NCI-H446 treated with DMSO at 0.1 percent for 48 hours (cell line): ENCODE measurements at regions not wholly inside any gene's neighbourhood (a gene's known extent, or its start where the extent isn't known, plus 50 kb on each side); places are given as distances from the start of the nearest gene placed in this dataset.

Source experiments
- DNase-seq: peaks from one replicate; lab custom pipeline; 2025; lab: John Stamatoyannopoulos, UW

DNA sequence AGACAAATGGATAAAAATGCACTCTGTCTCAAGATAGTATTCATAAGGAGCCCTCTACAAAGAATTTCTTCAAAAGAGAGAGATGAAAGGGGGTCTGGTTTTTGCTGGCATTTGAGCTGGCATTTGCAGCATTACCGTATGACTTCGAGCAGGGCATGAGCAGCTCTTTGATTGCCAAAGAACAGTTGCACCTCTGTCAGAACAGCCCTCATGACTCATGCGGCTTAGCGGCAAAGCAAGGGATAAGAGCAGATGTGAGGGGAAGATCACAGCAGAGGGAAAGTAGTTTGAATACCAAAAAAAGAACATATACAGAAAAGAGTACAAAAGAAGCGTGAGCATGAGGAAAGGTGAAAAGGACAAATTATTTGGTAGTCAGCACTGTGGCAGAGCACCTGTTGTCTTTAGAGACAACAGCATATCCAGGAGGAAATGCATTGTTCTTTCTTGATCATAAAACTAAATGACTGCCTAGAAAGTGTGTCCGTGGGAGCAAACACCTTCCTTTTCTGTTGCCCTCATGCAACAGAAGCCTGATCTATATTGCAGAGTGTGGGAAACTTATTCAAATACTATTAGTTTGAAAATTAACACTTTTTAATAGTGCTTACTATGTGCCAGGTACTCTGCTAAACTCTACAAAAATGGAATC, 80.5 kb upstream of the SLC24A5 start:
- DNase-seq: peak; percentile 31

- no peak for DNase-seq
Measured at GRCh38 chr15:48041454-48041853, 79.3 kb upstream of the SLC24A5 start.

DNA sequence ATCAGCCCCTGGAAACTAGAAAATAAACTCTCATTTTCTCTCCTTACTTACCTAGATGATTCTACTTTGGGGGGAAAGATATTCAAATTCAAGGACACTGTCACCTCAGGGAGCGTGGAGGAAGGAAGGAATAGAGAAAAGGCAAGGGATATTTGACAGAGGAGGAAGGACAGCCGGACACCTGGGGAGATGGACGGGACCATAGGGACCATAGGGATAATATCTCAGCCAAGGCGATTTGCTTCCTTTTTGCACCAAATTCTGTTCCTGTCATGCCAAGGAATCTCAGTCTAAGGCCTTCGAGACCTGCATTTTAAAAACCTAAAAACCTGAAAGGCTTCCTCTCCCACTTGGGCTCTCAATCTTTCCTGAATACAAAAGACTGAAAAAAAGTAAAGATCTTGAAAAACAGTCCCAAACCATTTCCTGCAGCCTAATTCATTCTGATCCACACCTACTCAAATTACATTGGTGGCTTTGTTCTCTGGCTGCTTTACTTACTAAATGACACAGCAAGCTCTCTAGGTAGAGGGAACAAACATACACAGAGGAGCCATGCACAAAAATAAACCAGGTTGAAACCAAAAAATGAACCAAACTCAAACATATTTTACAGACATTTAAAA, 73.9 kb upstream of the SLC24A5 start:
- no peak for DNase-seq

DNA sequence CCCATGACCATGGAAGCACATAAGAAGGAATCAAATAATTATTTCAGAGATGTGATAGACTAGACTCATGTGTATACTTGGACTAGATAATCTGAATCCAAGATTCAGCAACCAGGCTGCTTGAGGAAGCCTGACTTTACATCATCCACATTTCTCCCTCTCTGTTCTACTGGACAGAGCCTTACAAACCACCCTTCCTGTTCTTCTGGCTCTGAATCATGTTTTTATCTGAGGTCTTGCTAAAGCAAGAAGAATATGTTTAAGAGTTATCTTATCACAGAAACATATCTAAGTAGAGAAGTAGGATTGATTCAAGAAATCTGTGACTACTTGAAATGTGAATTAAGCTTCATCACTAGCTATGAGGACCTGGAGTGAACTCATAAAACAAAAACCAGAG, 71.1 kb upstream of the SLC24A5 start:
- DNase-seq: no peak

DNA sequence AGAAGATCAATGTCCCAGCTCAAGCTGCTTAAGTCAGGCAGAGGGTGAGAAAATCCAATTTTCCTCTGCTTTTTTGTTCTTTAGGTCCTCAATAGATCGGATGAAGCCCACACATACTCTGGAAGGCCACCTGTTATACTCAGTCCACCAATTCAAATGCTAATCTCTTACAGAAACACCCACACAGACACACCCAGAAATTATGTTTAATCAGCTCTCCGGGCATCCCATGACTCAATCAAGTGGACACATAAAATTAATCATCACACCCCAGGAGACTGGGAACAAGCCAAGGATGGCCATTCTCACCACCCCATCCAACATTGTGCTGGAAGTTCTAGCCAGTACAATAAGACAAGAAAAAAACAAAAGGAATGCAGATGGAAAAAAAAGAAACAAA, 67.8 kb upstream of the SLC24A5 start:
- DNase-seq: no peak

DNA sequence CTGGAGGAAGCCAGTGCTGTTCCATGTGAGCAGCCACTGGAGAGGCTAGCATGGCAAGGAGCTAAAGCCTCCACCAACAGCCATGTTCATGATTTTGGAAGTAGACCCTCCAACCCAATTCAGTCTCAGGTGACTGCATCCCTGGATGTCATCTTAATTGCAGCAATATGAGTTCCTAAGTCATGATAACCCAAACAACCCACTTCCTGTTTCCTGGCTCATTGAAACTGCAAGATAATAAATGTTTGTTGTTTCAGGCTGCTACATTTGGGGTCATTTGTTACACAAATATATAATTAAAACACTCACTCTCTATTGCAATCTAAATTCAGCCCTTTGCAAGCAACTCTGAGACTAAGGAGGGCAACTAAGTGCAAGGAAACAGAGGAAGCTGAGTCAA, 62.4 kb upstream of the SLC24A5 start:
- no peak for DNase-seq

- peak; percentile 47 for DNase-seq
Measured at GRCh38 chr15:48059791-48060190, 61.0 kb upstream of the SLC24A5 start.

GRCh38 chr15:48060396-48060795, 60.4 kb upstream of the SLC24A5 start:
- no peak for DNase-seq

GRCh38 chr15:48061605-48062004, 59.2 kb upstream of the SLC24A5 start:
- DNase-seq: no peak

- peak; percentile 26 for DNase-seq
Measured at GRCh38 chr15:48062148-48062872, 58.5 kb upstream of the SLC24A5 start.

GRCh38 chr15:48063411-48063985, 57.3 kb upstream of the SLC24A5 start:
- DNase-seq: no peak

DNA sequence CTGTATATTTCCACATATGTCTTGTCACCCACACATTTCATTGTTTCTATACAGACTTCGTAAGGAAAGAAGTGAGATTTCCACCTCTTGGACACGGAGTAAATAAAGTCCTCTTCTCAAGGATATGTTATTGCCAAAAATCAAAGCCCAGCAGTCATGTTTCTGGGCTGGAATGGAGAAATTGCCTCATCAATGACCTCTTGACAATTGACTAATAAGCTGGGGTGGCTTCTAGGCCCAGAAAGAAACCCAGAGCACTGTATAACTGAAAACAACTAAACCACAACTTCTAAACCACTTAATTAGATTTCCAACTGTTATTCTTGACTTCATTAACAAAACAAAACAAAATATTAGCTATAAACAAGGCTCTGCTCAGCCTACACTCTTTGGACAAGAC, 56.4 kb upstream of the SLC24A5 start:
- no peak for DNase-seq

DNA sequence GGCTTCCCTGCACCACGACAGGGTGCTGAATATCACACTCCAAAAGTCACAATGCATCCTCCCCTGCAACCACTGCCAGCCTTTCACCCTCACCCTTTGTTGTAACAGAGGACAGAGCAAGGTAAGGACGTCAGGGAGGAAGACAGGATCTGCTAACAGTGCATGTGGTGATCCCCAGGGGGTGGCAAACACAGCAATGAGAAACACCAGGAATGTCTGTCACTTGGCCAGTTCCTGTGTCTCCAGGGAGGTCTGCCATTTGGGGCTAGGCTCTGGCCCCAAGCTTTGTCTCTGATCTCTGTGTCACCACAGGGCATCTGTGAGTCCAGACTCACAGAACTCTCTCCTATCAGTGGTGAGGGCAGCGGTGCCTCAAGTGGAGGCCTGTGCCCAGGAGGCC, 54.3 kb upstream of the SLC24A5 start:
- no peak for DNase-seq
